HL-60 (cell line): ENCODE measurements at regions not wholly inside any gene's neighbourhood (a gene's known extent, or its start where the extent isn't known, plus 50 kb on each side); places are given as distances from the start of the nearest gene placed in this dataset.

ENCODE experiments used
- DNase-seq, 2 experiments: peaks; one replicate each; pipeline ENCODE4 v3.0.0-alpha.2; 2010 to 2020; ENCODE audit warnings: low read depth in 1 of 2, low spot score in 1 of 2
- H3K27ac ChIP-seq: fragments of 250-450 bp; sonication (Bioruptor Pico); replicated peaks from 2 replicates; pipeline ENCODE4 v1.5.1; 2020; ENCODE audit warnings: mild to moderate bottlenecking, moderate library complexity
- H3K27me3 ChIP-seq: fragments of 250-450 bp; sonication (Bioruptor Pico); 2 replicates; pipeline ENCODE4 v1.5.1; 2021; ENCODE audit warnings: mild to moderate bottlenecking, moderate library complexity; ENCODE audit not compliant: insufficient read depth, poor library complexity, severe bottlenecking
- H3K4me3 ChIP-seq: replicated peaks from 2 replicates; pipeline ENCODE4 v1.5.1; 2011; ENCODE audit warnings: mild to moderate bottlenecking, control low read depth, low read length; ENCODE audit not compliant: insufficient read depth
- GABPA ChIP-seq: IDR thresholded peaks from 2 replicates; pipeline ENCODE4 v1.6.1; 2012; ENCODE audit warnings: low read depth
- POLR2AphosphoS5 ChIP-seq: IDR thresholded peaks from 2 replicates; pipeline ENCODE4 v1.6.1; 2012; ENCODE audit warnings: low read depth
- REST ChIP-seq: IDR thresholded peaks from 2 replicates; pipeline ENCODE4 v1.6.1; 2012; ENCODE audit warnings: low read depth; ENCODE audit not compliant: insufficient replicate concordance
- SPI1 ChIP-seq: IDR thresholded peaks from 2 replicates; pipeline ENCODE4 v1.6.1; 2012; ENCODE audit warnings: low read depth, mild to moderate bottlenecking, borderline replicate concordance
- TF ChIP-seq, protein P1 (sequence below): IDR thresholded peaks from one replicate; pipeline ENCODE4 v1.5.1; 2011; ENCODE audit warnings: low read length, control low read depth, inconsistent platforms; ENCODE audit not compliant: insufficient read depth

DNA sequence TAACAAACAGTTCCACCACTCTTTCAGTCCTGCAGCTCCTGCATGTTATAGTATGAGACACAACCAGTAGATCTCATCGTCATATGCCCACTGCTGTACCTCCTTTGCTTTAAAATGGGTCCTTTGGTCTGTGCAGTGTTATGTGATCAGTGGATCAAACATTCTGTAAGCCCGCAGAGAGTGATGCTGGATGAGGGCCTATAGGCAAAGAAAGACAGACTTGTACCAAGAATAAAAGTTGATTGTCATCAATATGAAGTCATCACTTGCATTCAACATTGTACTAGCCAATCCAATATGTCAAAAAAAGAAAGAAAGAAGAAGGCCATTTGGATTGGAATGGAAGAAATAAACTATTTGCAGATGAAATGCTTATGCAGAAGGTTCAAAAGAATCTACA, 79.8 kb upstream of the PHYHIPL start:
- TF ChIP-seq POLR2AphosphoS5, result no peak
- TF ChIP-seq SPI1, result no peak
- TF ChIP-seq GABPA, result no peak
- TF ChIP-seq REST, result no peak
- TF ChIP-seq, protein P1, sequence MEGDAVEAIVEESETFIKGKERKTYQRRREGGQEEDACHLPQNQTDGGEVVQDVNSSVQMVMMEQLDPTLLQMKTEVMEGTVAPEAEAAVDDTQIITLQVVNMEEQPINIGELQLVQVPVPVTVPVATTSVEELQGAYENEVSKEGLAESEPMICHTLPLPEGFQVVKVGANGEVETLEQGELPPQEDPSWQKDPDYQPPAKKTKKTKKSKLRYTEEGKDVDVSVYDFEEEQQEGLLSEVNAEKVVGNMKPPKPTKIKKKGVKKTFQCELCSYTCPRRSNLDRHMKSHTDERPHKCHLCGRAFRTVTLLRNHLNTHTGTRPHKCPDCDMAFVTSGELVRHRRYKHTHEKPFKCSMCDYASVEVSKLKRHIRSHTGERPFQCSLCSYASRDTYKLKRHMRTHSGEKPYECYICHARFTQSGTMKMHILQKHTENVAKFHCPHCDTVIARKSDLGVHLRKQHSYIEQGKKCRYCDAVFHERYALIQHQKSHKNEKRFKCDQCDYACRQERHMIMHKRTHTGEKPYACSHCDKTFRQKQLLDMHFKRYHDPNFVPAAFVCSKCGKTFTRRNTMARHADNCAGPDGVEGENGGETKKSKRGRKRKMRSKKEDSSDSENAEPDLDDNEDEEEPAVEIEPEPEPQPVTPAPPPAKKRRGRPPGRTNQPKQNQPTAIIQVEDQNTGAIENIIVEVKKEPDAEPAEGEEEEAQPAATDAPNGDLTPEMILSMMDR, result no peak
- Histone ChIP-seq H3K27ac (no peak overlapping the region), H3K27me3 (no peaks in the 10 kb centered on the region), H3K4me3 (no peak overlapping the region)
- no peak for DNase-seq

GRCh38 chr10:59098387-59098786, 78.1 kb upstream of the PHYHIPL start:
- DNase-seq, result no peak
- Histone ChIP-seq H3K4me3 (no peak overlapping the region), H3K27ac (no peak overlapping the region), H3K27me3 (no peaks in the 10 kb centered on the region)
- TF ChIP-seq GABPA (no peak), POLR2AphosphoS5 (no peak), SPI1 (no peak), REST (no peak)

DNA sequence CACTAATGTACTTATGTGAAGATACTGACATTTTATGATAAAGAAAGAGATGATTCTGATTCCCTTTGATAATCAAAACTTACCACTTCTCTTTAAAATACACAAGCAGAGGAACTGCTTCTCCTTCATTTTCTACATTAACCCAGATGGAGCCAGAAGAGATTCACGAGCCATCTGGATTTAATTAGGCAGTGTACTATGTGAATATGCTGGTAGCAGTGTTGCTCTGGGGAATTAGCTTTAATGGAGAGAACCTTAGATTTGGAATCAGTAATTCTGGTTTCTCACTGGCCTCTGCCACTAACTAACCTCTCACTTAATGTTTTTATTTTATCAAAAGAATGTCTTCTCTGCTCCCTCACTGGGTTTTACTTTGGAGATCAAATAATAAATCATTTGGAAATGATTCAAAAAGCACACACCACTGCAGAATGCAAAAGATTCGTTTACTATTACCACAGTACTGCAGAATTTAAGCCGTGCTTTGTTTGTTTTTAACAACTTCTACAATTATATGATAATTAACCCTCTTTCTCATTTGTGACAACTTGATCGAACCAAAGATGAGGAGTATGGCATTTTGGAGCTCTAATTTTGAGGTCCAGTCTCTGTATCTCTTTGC, 77.5 kb upstream of the PHYHIPL start:
- TF ChIP-seq SPI1 (no peak), REST (no peak), POLR2AphosphoS5 (no peak), GABPA (no peak)
- TF ChIP-seq, protein P1, result no peak
- Histone ChIP-seq H3K4me3 (no peak overlapping the region), H3K27me3 (no peaks in the 10 kb centered on the region), H3K27ac (no peak overlapping the region)
- DNase-seq, result no peak

- H3K4me3 ChIP-seq, result no peak overlapping the region
- H3K27ac ChIP-seq, result no peak overlapping the region
- no peak for DNase-seq
- TF ChIP-seq GABPA (no peak), REST (no peak), POLR2AphosphoS5 (no peak), SPI1 (no peak)
- TF ChIP-seq, protein P1, result no peak
- no peaks in the 10 kb centered on the region for H3K27me3 ChIP-seq
These were observed 77.0 kb upstream of the PHYHIPL start for GRCh38 chr10:59099481-59099880.
